ENCODE measurements at regions not wholly inside any gene's neighbourhood (a gene's known extent, or its start where the extent isn't known, plus 50 kb on each side); places are given as distances from the start of the nearest gene placed in this dataset.
A peak's percentile ranks its signal among the peaks of the same experiment; 100 is the strongest.

DNA sequence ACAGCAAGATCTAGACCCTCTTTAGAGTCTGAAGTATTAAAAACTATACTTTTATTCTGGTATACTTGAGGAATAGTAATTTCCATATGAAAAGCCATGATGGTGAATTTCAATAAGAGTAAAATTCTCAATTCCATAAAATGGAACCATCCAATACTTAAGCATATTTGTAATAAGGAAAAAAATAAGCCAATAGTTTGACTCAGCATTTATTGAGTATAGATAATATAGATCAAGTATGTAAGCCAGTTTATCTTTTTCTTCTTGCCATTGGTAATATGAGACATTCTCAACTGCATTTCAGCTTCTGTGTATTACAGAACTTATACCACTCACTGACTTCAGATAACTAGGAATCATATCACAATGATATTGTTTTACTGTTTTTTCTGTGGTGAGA lies 361.0 kb downstream of the SLCO4C1 start:
- H3K4me3 ChIP-seq (ENCODE audit: low read depth, low read length) = no peak overlapping the region
- no peak overlapping the region for H3K4ac ChIP-seq (ENCODE audit: low read depth, low read length)
- no peak overlapping the region for H3K14ac ChIP-seq (ENCODE audit: low read length)
- H4K91ac ChIP-seq (ENCODE audit: low read depth, low read length) = no peak overlapping the region
- H3K4me1 ChIP-seq (ENCODE audit: control insufficient read depth in 1 of 2, insufficient read depth in 2 of 2, low read length in 2 of 2) = no peaks in the 10 kb centered on the region
- H3K4me2 ChIP-seq (ENCODE audit: low read length) = no peak overlapping the region
- H3K9me3 ChIP-seq (ENCODE audit: insufficient read depth, low read depth, low read length) = no peaks in the 10 kb centered on the region
- no peak overlapping the region for H3K9ac ChIP-seq (ENCODE audit: low read length)
- H3K79me2 ChIP-seq (ENCODE audit: control insufficient read depth, insufficient read depth, low read length, poor library complexity) = no peaks in the 10 kb centered on the region
- no peaks in the 10 kb centered on the region for H3K36me3 ChIP-seq (ENCODE audit: control insufficient read depth in 1 of 2, insufficient read depth in 2 of 2, low read length in 2 of 2)
- H2AK5ac ChIP-seq (ENCODE audit: low read length) = no peak overlapping the region
- H3K18ac ChIP-seq (ENCODE audit: low read length) = no peak overlapping the region
- H4K12ac ChIP-seq (ENCODE audit: low read depth, low read length) = no peak overlapping the region
- no peak overlapping the region for H3K27ac ChIP-seq (ENCODE audit: low read depth, low read length)
- H2BK120ac ChIP-seq (ENCODE audit: insufficient read depth, low read length, poor library complexity) = no peak overlapping the region
- no peaks in the 10 kb centered on the region for H3K79me1 ChIP-seq (ENCODE audit: low read length)
- no peak overlapping the region for H3K23ac ChIP-seq (ENCODE audit: low read length)
- no peaks in the 10 kb centered on the region for H3K27me3 ChIP-seq (ENCODE audit: insufficient read depth, low read length)
- no peak overlapping the region for H2BK5ac ChIP-seq (ENCODE audit: low read depth, low read length, poor library complexity)
- no peak overlapping the region for H2AFZ ChIP-seq (ENCODE audit: insufficient read depth, low read length, poor library complexity)
- no peak for DNase-seq
- H4K8ac ChIP-seq (ENCODE audit: low read depth, low read length) = no peak overlapping the region
- H2BK12ac ChIP-seq (ENCODE audit: low read length) = no peak overlapping the region

DNA sequence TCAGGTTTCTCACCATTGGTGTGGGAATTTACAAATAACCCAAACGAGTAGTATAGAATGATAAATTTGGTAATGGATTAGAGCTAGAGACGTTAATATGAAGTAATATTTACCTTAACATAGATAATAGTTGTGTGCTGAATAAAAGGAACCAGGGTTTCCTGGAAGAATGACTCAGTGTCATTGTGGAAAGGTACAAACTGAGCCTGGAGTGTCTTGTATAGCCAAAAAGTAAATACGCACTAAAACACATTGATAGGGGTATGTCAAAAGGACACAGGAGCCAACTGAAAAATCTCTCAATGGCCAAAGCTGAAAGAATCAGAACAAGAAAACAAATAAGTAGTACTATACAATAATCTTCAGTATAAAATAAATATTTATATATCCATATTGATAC lies 363.5 kb downstream of the SLCO4C1 start:
- Histone ChIP-seq H2BK120ac (ENCODE audit: insufficient read depth, low read length, poor library complexity) (no peak overlapping the region), H3K27ac (ENCODE audit: low read depth, low read length) (no peak overlapping the region), H4K8ac (ENCODE audit: low read depth, low read length) (no peak overlapping the region), H3K79me2 (ENCODE audit: control insufficient read depth, insufficient read depth, low read length, poor library complexity) (no peaks in the 10 kb centered on the region), H4K91ac (ENCODE audit: low read depth, low read length) (no peak overlapping the region), H3K14ac (ENCODE audit: low read length) (no peak overlapping the region), H2BK12ac (ENCODE audit: low read length) (no peak overlapping the region), H2BK5ac (ENCODE audit: low read depth, low read length, poor library complexity) (no peak overlapping the region), H3K79me1 (ENCODE audit: low read length) (no peaks in the 10 kb centered on the region), H4K12ac (ENCODE audit: low read depth, low read length) (no peak overlapping the region), H3K9me3 (ENCODE audit: insufficient read depth, low read depth, low read length) (no peaks in the 10 kb centered on the region), H3K27me3 (ENCODE audit: insufficient read depth, low read length) (no peaks in the 10 kb centered on the region), H3K4me3 (ENCODE audit: low read depth, low read length) (no peak overlapping the region), H3K4me2 (ENCODE audit: low read length) (no peak overlapping the region), H2AK5ac (ENCODE audit: low read length) (no peak overlapping the region), H3K4ac (ENCODE audit: low read depth, low read length) (no peak overlapping the region), H3K23ac (ENCODE audit: low read length) (no peak overlapping the region), H3K9ac (ENCODE audit: low read length) (no peak overlapping the region), H3K4me1 (ENCODE audit: control insufficient read depth in 1 of 2, insufficient read depth in 2 of 2, low read length in 2 of 2) (no peaks in the 10 kb centered on the region), H2AFZ (ENCODE audit: insufficient read depth, low read length, poor library complexity) (no peak overlapping the region), H3K18ac (ENCODE audit: low read length) (no peak overlapping the region), H3K36me3 (ENCODE audit: control insufficient read depth in 1 of 2, insufficient read depth in 2 of 2, low read length in 2 of 2) (no peaks in the 10 kb centered on the region)
- WGBS (ENCODE audit: extremely low coverage, insufficient coverage, insufficient read length) = no CpG with 5 or more reads among the region's 3 CpGs
- no peak for DNase-seq

DNA sequence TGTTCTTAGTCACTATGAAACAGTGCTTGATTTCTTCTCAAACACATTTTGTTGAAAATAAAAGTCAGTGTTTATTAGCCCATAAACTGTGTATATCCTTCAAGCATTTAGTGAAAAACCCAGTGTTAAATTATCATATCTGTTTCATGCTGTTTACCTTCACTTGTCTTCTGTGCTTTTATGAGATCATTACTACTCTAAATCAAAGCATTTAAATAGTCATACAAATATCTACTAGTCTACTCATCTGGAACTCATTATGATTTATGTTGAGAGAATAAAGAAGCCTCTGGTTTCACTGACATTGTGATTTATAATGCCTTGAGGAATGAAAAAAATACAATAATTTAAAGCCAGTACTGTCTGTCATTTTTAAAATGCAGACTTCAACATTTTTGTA lies 366.5 kb downstream of the SLCO4C1 start:
- H3K9me3 ChIP-seq (ENCODE audit: insufficient read depth, low read depth, low read length) = no peaks in the 10 kb centered on the region
- no peak overlapping the region for H3K14ac ChIP-seq (ENCODE audit: low read length)
- no peaks in the 10 kb centered on the region for H3K79me1 ChIP-seq (ENCODE audit: low read length)
- no peak overlapping the region for H4K8ac ChIP-seq (ENCODE audit: low read depth, low read length)
- no peak for DNase-seq
- H3K4ac ChIP-seq (ENCODE audit: low read depth, low read length) = no peak overlapping the region
- H3K9ac ChIP-seq (ENCODE audit: low read length) = no peak overlapping the region
- no peaks in the 10 kb centered on the region for H3K4me1 ChIP-seq (ENCODE audit: control insufficient read depth in 1 of 2, insufficient read depth in 2 of 2, low read length in 2 of 2)
- no peak overlapping the region for H3K18ac ChIP-seq (ENCODE audit: low read length)
- H3K27me3 ChIP-seq (ENCODE audit: insufficient read depth, low read length) = no peaks in the 10 kb centered on the region
- no peak overlapping the region for H3K4me2 ChIP-seq (ENCODE audit: low read length)
- no peak overlapping the region for H2AK5ac ChIP-seq (ENCODE audit: low read length)
- H3K4me3 ChIP-seq (ENCODE audit: low read depth, low read length) = no peak overlapping the region
- no peak overlapping the region for H3K23ac ChIP-seq (ENCODE audit: low read length)
- H3K79me2 ChIP-seq (ENCODE audit: control insufficient read depth, insufficient read depth, low read length, poor library complexity) = no peaks in the 10 kb centered on the region
- no peak overlapping the region for H2BK5ac ChIP-seq (ENCODE audit: low read depth, low read length, poor library complexity)
- H2BK120ac ChIP-seq (ENCODE audit: insufficient read depth, low read length, poor library complexity) = no peak overlapping the region
- H3K27ac ChIP-seq (ENCODE audit: low read depth, low read length) = no peak overlapping the region
- no peak overlapping the region for H4K91ac ChIP-seq (ENCODE audit: low read depth, low read length)
- H2AFZ ChIP-seq (ENCODE audit: insufficient read depth, low read length, poor library complexity) = no peak overlapping the region
- H3K36me3 ChIP-seq (ENCODE audit: control insufficient read depth in 1 of 2, insufficient read depth in 2 of 2, low read length in 2 of 2) = no peaks in the 10 kb centered on the region
- no peak overlapping the region for H2BK12ac ChIP-seq (ENCODE audit: low read length)
- no peak overlapping the region for H4K12ac ChIP-seq (ENCODE audit: low read depth, low read length)

DNA sequence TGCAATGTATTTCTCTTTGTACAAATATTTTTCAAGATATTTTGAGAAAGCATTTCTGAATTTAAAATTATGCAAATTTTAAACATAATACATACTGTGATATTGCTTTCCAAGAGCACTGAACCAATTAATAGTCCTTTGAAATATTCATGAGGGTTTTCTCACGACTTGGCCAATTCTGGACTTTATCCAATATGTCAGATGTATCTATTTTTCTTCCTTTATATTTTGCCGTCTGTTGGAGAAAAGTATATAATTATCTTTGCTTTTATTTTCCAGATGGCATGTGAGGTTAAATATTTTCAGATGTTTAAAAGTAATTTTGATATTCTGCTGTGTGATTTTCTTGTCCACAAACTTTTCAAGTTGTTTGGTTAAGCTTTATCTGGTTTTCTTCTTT lies 378.9 kb downstream of the SLCO4C1 start:
- no peak overlapping the region for H3K4ac ChIP-seq (ENCODE audit: low read depth, low read length)
- H3K23ac ChIP-seq (ENCODE audit: low read length) = no peak overlapping the region
- H3K4me1 ChIP-seq (ENCODE audit: control insufficient read depth in 1 of 2, insufficient read depth in 2 of 2, low read length in 2 of 2) = peaks cover 0 to 1% of the 10 kb centered on the region in 2 experiments
- H3K14ac ChIP-seq (ENCODE audit: low read length) = no peak overlapping the region
- H2BK12ac ChIP-seq (ENCODE audit: low read length) = no peak overlapping the region
- no peak overlapping the region for H3K4me2 ChIP-seq (ENCODE audit: low read length)
- no peaks in the 10 kb centered on the region for H3K9me3 ChIP-seq (ENCODE audit: insufficient read depth, low read depth, low read length)
- no peak overlapping the region for H2BK5ac ChIP-seq (ENCODE audit: low read depth, low read length, poor library complexity)
- DNase-seq = no peak
- no peak overlapping the region for H3K27ac ChIP-seq (ENCODE audit: low read depth, low read length)
- H2AK5ac ChIP-seq (ENCODE audit: low read length) = no peak overlapping the region
- no CpG with 5 or more reads among the region's 2 CpGs for WGBS (ENCODE audit: extremely low coverage, insufficient coverage, insufficient read length)
- H3K4me3 ChIP-seq (ENCODE audit: low read depth, low read length) = no peak overlapping the region
- H4K12ac ChIP-seq (ENCODE audit: low read depth, low read length) = no peak overlapping the region
- H3K9ac ChIP-seq (ENCODE audit: low read length) = no peak overlapping the region
- no peaks in the 10 kb centered on the region for H3K79me2 ChIP-seq (ENCODE audit: control insufficient read depth, insufficient read depth, low read length, poor library complexity)
- no peak overlapping the region for H4K91ac ChIP-seq (ENCODE audit: low read depth, low read length)
- no peaks in the 10 kb centered on the region for H3K27me3 ChIP-seq (ENCODE audit: insufficient read depth, low read length)
- no peaks in the 10 kb centered on the region for H3K79me1 ChIP-seq (ENCODE audit: low read length)
- H4K8ac ChIP-seq (ENCODE audit: low read depth, low read length) = no peak overlapping the region
- no peak overlapping the region for H3K18ac ChIP-seq (ENCODE audit: low read length)
- H2AFZ ChIP-seq (ENCODE audit: insufficient read depth, low read length, poor library complexity) = no peak overlapping the region
- no peaks in the 10 kb centered on the region for H3K36me3 ChIP-seq (ENCODE audit: control insufficient read depth in 1 of 2, insufficient read depth in 2 of 2, low read length in 2 of 2)
- no peak overlapping the region for H2BK120ac ChIP-seq (ENCODE audit: insufficient read depth, low read length, poor library complexity)

DNA sequence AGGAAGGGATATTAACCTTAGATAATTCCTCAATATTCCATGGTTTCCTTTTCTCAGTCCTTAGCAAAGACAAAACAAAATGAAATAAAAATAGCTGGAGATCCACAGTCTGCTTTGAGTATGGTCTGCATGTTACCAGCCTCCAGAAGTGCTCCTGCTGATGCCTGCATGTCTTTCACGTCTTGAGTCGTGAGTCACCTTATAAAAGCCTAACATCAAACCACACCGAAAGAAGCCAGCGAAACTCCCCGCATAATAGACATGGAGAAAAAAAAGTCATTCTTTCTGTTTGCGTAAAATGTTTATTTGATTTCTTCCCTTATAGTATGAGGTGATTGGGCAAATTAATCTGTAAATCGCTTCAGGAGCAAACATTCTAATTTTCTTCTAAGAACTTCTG lies 380.5 kb downstream of the SLCO4C1 start:
- no peak overlapping the region for H2BK120ac ChIP-seq (ENCODE audit: insufficient read depth, low read length, poor library complexity)
- H3K79me1 ChIP-seq (ENCODE audit: low read length) = no peaks in the 10 kb centered on the region
- no peaks in the 10 kb centered on the region for H3K79me2 ChIP-seq (ENCODE audit: control insufficient read depth, insufficient read depth, low read length, poor library complexity)
- H3K4me1 ChIP-seq (ENCODE audit: control insufficient read depth in 1 of 2, insufficient read depth in 2 of 2, low read length in 2 of 2) = peaks cover 0 to 1% of the 10 kb centered on the region in 2 experiments
- WGBS (ENCODE audit: extremely low coverage, insufficient coverage, insufficient read length) = no CpG with 5 or more reads among the region's 7 CpGs
- no peak overlapping the region for H4K91ac ChIP-seq (ENCODE audit: low read depth, low read length)
- no peak overlapping the region for H2BK5ac ChIP-seq (ENCODE audit: low read depth, low read length, poor library complexity)
- no peak overlapping the region for H3K9ac ChIP-seq (ENCODE audit: low read length)
- no peaks in the 10 kb centered on the region for H3K9me3 ChIP-seq (ENCODE audit: insufficient read depth, low read depth, low read length)
- no peak overlapping the region for H2AK5ac ChIP-seq (ENCODE audit: low read length)
- H3K36me3 ChIP-seq (ENCODE audit: control insufficient read depth in 1 of 2, insufficient read depth in 2 of 2, low read length in 2 of 2) = no peaks in the 10 kb centered on the region
- H2BK12ac ChIP-seq (ENCODE audit: low read length) = no peak overlapping the region
- H4K12ac ChIP-seq (ENCODE audit: low read depth, low read length) = no peak overlapping the region
- H3K4me3 ChIP-seq (ENCODE audit: low read depth, low read length) = no peak overlapping the region
- H2AFZ ChIP-seq (ENCODE audit: insufficient read depth, low read length, poor library complexity) = no peak overlapping the region
- H3K27ac ChIP-seq (ENCODE audit: low read depth, low read length) = no peak overlapping the region
- H3K18ac ChIP-seq (ENCODE audit: low read length) = no peak overlapping the region
- H3K27me3 ChIP-seq (ENCODE audit: insufficient read depth, low read length) = no peaks in the 10 kb centered on the region
- H3K4ac ChIP-seq (ENCODE audit: low read depth, low read length) = no peak overlapping the region
- peak overlapping the region; percentile 32 for H3K4me2 ChIP-seq (ENCODE audit: low read length)
- no peak overlapping the region for H4K8ac ChIP-seq (ENCODE audit: low read depth, low read length)
- peak in 1 of 2 donors; percentile 10 for DNase-seq
- no peak overlapping the region for H3K23ac ChIP-seq (ENCODE audit: low read length)
- H3K14ac ChIP-seq (ENCODE audit: low read length) = no peak overlapping the region

Data from trophoblast cell (in vitro differentiated cells and primary cell).